ENCODE measurements at regions not wholly inside any gene's neighbourhood (a gene's known extent, or its start where the extent isn't known, plus 50 kb on each side); places are given as distances from the start of the nearest gene placed in this dataset.

- no peak for TF ChIP-seq ZNF565 (CRISPR knock-in tag; conservative IDR thresholded peaks at IDR 0.05; ENCODE audit: low read depth)
- TF ChIP-seq ARNTL (CRISPR knock-in tag; IDR thresholded peaks at IDR 0.05; ENCODE audit: borderline replicate concordance, low read depth): no peak
- no peak for TF ChIP-seq TCF4 (CRISPR knock-in tag; IDR thresholded peaks at IDR 0.05; ENCODE audit: borderline replicate concordance)
- TF ChIP-seq ZNF70 (CRISPR knock-in tag; IDR thresholded peaks at IDR 0.05): no peak
- TF ChIP-seq ZFP30 (CRISPR knock-in tag; IDR thresholded peaks at IDR 0.05): no peak
- TF ChIP-seq GLIS3 (CRISPR knock-in tag; IDR thresholded peaks at IDR 0.05): no peak
- TF ChIP-seq TSHZ2 (CRISPR knock-in tag; IDR thresholded peaks at IDR 0.05): no peak
- TF ChIP-seq RARB (CRISPR knock-in tag; IDR thresholded peaks at IDR 0.05): no peak
- no peak for TF ChIP-seq CSDC2 (CRISPR knock-in tag; IDR thresholded peaks at IDR 0.05)
- TF ChIP-seq PATZ1 (CRISPR knock-in tag; IDR thresholded peaks at IDR 0.05; ENCODE audit: borderline replicate concordance): no peak
- TF ChIP-seq ZFP3 (CRISPR knock-in tag; IDR thresholded peaks at IDR 0.05): no peak
- no peak for TF ChIP-seq CREB5 (CRISPR knock-in tag; IDR thresholded peaks at IDR 0.05; ENCODE audit: low read depth)
These were observed 1562.9 kb downstream of the OLFM4 start for GRCh38 chr13:54591540-54591939.
